Stimulated activated CD8-positive, alpha-beta memory T cell treated with anti-CD3 and anti-CD28 coated beads, Interleukin-4, amount 100 ng/mL, for 24 hours (primary cell): ENCODE measurements at regions not wholly inside any gene's neighbourhood (a gene's known extent, or its start where the extent isn't known, plus 50 kb on each side); places are given as distances from the start of the nearest gene placed in this dataset.

Source experiments
- DNase-seq: peaks from one replicate; pipeline ENCODE4 v3.0.0-alpha.2; 2020; ENCODE audit warnings: low read depth

DNA sequence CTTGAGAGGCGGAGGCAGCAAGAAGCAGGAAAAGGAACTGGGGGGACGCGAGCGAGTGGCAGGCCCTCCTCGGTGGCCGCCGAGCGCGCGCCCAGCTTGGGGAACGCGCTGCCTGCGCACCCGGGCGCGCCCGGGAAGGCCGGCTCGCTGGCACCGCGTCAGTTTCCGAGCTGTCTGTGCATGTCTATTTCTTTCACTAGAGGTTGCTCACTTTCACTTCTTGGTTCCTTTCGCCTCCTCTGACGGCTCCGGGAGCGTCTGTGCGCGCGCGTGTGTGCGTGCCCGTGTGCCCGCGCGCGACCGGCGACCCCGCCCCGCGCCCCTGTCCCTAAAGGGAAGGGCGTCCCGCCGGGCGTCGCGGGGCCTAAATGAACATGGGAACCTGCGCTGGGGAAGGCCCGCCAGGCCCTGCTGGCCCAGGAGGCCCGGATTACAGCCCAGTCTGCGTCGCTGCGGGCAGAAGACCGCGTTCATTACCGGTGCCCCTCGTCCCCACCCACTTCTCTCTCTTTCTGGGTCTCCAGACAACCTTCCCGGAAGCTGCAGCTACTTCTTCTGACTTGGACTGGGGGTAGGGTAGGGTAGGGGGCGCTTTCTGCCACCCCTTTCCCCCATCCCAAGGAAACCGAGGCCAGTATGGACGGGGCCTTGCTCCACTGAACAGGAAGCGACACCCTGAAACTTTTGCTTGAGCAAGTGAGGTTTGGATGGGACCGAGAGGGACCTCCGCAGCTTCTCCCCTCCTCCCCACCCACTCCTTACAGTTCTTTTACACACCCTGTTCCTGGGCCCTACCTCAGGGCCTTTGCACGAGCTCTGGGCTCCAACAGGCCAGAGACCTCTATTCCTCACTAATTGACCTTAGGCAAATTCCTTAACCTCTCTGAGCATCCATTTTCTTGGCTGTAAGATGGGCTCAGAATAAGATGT lies 205.8 kb upstream of the IER5L start:
- peak; percentile 38 for DNase-seq

DNA sequence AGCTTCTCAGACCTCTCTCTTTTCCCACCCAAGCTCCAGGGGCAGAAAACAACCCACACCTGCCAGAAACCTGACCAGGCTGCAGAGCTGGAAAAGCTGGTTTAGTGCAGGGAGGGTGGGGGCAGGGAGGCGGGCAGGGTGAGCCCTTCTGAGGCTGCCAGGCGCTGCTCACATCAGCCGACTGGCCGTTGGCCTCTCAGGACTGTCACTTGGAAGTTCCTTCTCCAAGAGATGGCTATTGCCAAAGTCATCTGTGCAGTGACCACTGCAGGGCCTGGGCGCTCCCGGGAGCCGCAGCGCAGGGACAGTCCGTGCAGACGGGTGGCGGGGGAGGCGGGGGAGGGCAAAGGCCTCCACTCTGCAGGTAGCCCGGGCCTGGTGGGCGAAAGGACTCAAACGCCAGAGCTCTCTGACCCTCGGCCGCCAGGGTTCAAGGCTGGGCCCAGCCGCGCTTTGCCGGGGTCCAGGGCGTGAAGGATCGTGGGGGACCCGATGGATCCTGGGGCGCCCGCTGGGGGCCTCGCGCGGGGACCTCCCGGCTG lies 205.0 kb upstream of the IER5L start:
- DNase-seq: no peak

DNA sequence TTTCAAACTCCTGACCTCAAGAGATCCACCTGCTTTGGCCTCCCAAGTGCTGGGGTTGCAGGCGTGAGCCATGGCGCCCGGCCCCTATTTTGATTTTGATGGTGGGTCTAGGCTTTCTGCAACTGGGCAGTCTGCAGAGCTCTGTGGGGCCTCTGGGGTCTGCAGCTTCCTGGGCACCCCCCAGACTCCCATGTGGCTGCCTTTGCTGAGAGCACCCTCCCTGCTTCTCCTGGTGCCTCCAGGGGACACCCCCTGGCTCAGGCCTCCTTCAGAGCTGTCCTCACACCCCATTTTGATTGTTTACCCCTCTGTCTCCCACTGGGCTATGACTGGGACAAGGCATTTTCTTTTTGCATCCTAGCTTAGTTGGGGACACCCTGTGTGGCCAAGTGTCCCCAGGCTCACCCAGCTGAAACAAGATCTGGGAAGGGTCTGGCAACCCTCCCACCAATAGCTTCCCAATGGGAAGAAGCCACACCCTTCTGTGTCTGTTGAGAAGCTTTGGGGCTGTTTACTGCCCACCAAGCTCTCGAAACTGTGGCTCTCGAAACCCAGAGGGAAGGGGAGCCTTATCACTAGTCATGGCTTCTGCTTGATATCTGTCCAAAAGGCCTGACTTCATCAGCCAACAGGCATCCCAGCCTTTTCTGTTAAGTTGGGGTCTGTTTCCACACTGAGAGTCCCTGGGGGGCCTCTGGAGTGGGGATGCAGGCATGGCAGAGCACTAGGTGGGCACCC lies 204.4 kb upstream of the IER5L start:
- no peak for DNase-seq

DNA sequence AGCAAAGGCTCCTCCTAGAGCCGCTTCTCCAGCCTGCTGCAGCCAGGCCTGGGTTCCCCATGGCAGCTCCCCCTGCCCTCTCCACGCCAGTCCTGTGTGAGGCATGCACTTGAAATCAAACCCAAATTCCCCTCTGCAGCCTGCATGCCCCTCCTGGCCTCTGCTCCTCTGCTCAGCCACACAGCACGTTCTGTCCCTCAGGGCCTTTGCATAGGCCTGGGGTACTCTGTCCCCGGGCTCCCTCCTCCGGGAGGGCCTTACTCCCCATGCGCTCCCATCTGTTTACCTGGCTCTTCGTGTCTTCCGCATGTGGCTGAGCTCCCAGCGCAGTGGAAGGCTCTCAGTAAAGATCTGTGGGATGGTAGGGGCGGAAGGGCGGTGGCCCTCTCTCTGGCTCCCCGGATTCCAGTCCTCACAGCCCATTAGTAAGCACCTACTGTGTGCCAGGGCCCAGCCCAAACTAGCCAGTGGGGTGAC lies 203.5 kb upstream of the IER5L start:
- DNase-seq: no peak

DNA sequence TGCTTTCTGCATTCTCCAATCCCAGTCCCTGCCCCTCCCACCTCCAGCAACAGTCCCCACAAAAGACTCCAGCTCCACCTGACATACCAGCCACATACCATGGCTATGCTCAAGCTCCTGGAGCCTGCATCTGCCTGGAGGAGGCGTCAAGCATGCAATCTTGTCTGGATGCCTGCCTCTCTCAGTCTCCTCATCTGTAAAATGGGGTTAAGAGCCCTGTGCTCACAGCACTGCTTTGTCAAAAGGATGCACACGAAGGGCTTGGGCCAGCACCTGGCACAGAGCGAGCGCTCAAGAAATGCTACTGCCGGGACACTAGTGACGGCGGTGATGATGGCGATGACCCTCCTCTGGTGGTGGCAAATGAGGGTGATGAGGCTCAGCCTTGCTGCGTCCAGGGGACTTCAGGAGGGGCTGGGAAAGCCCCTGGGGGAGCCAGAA lies 202.9 kb upstream of the IER5L start:
- DNase-seq: no peak

DNA sequence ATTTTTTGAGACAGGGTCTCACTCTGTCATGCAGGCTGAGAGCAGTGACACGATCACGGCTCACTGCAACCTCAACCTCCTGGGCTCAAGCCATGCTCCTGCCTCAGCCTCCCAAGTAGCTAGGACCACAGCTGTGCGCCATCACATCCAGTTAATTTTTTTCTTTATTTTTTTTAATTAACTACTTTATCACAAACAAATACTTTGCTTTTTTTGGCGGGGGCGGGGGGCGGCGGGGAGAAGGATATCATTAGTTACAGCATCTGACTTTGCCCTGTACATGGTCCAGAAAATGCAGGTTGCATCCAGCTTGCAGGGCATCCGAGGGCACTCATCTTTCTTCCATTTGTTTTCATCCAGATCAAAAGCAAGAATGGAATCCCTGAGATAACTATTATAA lies 201.8 kb upstream of the IER5L start:
- no peak for DNase-seq

DNA sequence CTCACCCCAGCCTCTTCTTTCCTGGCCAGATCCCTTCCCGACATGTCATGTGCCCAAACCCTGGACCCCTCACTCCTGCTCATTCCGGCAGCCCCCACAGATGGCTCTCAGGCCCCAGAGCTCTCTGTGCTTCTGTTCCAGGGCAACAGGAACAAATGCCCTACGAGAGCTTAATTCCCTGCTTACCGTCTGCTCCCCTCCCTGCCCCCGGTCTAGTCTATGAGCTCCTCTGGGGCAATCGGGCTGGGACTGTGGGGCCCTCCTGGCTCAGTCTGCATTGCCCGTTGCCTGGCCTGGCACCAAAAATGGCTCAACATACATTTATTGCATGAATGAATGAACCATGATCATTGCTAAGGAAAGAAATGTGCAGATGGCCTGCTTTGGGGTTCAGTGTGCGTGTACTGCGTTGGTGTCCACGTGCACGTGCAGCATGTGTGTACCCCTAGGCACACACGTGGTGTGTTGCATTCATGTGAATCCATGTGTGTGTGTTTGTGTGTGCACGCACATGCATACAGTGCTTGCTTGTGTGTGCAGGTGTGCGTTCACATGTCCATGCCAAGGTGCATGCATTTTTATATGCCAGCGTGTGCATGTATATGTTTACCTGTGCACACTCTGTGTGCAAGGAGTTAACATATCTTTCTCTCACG lies 201.2 kb upstream of the IER5L start:
- no peak for DNase-seq

DNA sequence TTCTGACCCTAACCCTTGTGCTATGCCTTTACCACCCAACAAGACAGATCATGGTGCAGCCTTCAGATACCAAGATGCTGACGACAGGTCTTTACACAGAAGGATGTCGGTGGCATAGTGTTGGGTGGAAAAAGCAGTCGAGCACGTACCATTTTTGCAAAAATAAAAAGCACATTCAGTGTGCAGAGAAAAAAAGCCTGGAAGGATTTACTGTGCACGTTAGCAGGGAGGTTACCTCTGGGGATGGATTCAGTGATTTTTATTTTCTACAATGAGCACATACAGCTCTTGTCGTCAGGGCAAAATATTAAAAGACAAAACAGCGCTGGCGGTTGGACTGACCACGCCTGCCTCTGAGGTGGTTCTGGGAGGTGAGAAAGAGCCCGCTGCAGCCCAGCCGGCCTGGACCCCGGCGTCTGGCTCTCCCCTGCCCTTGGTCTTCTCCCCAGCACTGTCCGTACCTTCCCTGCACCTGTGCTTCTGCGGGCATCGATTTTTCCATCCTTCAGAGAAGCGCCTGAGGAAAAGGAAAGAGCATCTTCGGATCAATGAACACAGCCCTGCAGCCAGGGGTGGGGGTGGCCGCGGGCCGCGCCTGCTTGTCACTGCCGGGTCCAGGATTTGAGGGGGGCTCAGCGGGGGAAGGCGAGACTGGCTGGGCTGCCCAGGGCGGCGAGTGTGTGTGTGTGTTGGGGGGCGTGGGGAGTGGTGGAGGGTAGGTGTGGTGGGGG lies 200.0 kb upstream of the IER5L start:
- DNase-seq: no peak

DNA sequence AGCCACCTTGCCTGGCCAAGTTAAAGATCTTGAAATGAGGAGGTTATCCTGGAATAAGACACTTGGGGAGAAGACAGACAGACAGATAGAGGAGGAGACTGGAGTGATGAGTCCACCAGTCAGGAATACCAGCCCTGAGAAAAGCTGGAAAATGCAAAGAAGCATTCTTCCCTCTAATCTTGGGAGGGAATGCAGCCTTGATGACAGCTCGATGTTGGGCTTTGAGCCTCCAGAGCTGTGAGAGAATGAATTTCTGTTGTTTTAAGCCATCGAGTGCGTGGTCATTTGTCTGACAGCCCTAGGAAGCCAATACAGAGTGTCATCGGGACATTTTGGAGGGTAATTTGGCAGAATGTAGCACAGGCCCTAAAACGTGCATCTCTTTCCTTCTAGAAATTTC lies 199.1 kb upstream of the IER5L start:
- DNase-seq: no peak

DNA sequence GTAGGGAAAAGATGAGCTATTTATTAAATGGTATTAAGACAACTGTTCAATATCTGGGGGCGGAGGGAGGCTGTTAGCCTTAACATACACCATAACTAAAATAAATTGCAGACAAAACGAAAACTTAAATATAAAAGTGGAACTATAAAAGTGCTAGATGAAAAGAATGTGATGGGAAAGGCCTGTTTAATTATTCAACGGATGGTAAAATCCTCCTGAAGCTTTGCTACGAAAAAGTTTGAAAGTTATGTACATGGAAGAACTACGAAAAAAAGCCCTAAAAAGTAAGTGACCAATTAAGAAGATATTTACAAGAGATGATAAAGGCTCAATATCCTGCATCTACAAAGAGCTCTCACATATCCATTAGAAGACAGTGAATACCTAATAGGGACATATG lies 197.8 kb upstream of the IER5L start:
- no peak for DNase-seq

DNA sequence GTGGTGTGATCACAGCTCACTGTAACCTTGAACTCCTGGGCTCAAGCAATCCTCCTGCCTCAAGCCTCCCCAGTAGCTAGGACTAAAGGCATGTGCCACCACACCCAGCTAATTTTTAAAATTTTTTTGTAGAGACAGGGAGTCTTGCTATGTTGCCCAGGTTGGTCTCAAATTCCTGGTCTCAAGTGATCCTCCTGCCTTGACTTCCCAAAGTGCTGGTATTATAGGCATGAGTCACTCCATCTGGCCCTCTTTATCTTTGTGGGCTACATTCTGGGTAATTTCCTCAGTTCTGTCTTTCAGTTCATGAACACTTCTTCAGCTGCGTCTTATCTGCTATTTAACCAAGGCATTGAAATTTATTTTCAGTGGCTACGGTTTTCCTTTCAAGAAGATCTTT lies 196.6 kb upstream of the IER5L start:
- DNase-seq: no peak

DNA sequence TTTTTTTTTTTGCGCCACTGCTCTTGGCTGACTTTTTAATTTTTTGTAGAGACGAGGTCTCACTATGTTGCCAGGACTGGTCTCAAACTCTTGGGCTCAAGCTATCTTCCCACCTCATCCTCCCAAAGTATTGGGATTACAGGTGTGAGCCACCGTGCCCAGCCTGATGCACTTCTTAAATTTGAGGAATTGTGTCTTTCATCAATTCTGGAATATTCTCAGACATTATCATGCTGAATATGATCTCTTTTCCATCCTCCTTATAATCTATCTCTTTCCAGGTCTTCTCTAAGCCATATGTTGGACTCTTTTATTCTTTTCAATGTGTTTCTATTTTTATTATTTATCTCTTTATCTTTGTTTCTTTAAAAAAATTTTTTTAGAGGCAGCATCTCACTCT lies 196.2 kb upstream of the IER5L start:
- no peak for DNase-seq

DNA sequence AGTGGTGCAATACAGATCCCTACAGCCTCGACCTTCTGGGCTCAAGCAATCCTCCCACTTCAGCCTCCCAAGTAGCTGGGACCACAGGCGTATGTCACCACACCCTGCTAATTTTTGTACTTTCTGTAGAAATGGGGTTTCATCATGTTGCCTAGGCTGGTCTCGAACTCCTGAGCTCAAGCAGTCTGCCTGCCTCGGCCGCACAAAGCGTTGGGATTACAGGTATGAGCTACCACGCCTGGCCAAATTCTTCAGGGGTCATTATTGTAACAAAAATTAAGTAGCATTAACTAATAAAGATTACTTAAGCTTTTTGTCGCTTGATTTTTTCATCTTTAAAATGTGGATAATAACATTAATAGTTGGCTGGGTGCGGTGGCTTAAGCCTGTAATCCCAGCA lies 195.3 kb upstream of the IER5L start:
- no peak for DNase-seq

DNA sequence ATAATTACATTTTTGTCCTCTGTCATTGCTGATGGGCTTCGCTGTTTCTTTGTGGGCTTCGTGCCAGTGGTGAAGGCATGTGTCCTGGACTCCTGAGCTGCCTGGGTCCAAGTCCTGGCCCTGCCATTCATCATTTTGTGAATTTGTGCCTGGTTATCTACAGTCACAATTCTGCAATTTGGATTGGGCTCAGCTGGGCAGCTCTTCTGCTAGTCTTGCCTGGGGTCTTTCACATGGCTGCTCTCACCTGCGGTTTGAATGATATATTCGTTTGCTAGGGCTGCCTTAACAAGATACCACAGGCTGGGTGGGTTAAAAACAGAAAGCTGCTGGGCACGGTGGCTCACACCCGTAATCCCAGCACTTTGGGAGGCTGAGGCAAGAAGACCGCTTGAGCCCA lies 192.7 kb upstream of the IER5L start:
- DNase-seq: no peak

DNA sequence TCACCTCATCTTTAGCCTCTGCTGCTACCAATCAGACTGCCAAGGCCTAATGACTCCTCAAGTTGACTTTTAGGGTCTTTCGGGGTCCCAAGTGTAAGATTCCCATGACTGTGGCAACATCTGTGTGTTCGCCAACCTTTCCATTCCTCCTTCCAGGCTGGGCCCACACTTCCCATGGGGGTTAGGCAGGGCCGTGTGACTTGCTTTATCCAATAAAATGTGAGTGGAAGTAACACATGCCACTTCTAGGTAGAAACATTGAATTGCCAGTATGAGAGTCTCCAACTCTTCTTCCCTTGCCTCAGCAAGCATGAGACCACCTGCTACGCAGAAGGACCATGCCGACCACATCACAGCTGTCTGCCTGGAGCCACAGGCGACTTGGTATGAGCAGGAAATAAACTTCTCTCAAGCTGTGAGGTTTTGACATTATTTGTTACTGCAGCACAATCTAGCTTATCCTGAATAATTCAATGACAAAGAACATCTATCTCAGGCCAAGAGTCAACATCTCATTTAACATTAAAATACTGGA lies 190.4 kb upstream of the IER5L start:
- DNase-seq: no peak

DNA sequence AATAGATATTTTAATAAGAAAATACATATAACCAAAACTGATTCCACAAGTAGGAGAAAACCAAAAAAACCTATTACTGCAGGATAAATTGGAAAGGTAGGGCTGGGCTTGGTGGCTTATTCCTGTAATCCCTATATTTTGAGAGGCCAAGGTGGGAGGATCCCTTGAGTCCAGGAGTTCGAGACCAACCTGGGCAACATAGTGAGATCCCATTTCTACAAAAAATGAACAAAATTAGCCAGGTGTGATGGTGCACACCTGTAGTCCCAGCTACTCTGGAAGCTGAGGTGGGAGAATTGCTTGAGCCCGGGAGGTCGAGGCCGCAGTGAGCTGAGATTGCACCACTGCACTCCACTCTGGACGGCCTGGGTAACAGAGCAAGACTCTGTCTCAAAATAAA lies 189.2 kb upstream of the IER5L start:
- DNase-seq: no peak

DNA sequence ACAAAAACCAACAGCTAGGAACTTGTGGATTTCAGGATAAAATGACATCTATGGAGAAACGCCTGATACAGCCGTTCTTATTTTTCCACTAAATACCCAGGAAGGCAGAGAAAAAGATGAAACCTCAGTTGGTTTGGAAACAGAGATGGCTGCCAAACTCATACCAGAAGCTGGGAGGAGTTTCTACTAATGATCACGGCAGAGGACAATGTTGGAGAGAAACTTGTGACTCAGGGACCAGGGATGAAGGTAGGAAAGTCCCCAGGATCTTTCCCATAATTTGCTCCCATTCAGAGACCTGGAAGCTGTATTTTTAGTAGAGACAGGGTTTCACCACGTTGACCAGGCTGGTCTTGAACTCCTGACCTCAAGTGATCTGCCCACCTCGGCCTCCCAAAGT lies 187.1 kb upstream of the IER5L start:
- no peak for DNase-seq

DNA sequence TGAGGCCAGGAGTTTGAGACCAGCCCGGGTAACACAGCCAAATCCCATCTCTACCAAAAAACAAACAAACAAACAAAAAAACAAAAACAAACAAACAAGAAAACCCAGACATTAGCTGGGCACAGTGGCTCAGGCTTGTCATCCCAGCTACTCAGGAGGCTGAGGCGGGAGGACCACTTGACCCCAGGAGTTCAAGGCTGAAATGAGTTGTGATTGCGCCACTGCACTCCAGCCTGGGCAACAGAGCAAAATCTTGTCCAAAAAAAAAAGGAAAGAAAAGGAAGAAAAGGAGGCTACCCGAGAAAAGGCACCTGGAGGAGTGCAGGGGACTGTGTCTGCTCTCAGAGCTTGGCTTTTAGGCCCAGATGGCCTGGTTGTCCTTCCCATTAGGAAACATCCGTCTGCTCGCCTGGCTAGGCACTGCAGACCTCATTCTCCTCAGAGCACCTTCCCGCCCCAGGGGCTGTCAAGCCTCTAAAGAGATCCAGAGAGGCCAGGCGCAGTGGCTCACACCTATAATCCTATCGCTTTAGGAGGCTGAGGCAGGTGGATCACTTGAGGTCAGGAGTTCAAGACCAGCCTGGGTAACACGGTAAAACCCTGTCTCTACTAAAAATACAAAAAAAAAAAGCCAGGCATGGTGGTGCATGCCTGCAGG lies 185.3 kb upstream of the IER5L start:
- no peak for DNase-seq

DNA sequence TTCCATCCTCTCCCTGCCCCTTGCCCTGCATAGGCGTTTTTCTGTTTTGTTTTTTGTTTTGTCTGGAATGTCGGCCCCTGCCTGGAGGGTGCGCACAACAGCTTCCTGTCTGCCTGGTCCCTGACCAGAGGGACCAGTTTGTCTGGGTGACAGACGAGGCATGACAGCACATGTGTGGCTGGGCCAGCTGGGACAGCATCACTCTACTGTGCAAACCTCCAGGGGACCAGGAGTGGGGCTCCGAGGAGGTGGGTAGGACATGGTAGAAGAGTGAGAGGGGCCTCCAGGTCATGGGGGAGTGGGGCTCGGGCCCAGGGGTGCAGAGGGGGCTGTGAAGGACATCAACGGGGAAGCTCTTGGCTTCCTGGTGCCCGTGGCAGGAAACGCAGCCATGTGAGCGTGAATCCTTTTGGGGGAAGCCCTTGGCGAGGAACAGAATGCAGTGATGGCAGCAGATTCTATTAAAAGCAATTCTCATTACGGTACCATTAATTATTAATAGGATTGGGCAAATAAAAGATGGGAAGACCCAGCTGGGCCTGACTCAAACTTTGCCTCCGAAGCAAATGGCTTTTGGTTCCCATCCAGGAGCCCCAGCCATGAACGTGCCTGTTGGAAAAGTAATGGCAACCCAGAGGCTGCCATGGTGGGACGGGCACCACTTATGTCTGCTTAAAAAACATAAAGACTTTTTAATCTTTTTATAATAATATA lies 184.4 kb upstream of the IER5L start:
- DNase-seq: no peak

DNA sequence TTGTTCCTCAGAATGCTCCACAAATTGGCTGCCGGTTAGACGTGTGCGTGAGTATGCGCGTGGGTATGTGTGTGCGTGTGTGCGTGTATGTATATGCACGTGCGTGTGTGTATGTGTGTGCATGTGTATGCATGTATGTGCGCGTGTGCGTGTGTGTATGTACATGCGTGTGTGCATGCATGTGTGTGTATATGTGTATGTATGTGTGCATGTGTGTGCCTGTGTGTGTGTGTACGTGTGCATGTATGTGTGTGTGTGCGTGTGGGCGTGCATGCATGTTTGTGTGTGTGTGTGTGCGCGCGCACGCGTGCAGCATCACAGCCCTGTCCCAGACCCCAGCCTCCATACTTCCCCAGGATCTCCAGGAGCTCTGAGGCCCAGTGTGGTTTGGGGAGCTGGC lies 183.1 kb upstream of the IER5L start:
- no peak for DNase-seq
